Type B pancreatic cell (in vitro differentiated cells): ENCODE measurements at regions not wholly inside any gene's neighbourhood (a gene's known extent, or its start where the extent isn't known, plus 50 kb on each side); places are given as distances from the start of the nearest gene placed in this dataset.

Source experiments
- DNase-seq: peaks from one replicate; pipeline ENCODE4 v3.0.0; 2021; ENCODE audit warnings: mixed read lengths; ENCODE audit not compliant: unreplicated experiment; ENCODE audit errors: extremely low spot score
- H3K27ac Mint-ChIP-seq: 2 replicates; pipeline ENCODE4 v1.8.0; 2021; ENCODE audit warnings: mild to moderate bottlenecking, mixed read lengths
- H3K27me3 Mint-ChIP-seq: 2 replicates; pipeline ENCODE4 v1.8.0; 2021; ENCODE audit warnings: mixed read lengths
- H3K36me3 Mint-ChIP-seq: 2 replicates; pipeline ENCODE4 v1.8.0; 2021; ENCODE audit warnings: mixed read lengths
- H3K4me1 Mint-ChIP-seq: one replicate; pipeline ENCODE4 v1.8.0; 2021; ENCODE audit warnings: mixed read lengths; ENCODE audit not compliant: unreplicated experiment
- H3K4me3 Mint-ChIP-seq: 2 replicates; pipeline ENCODE4 v1.8.0; 2021; ENCODE audit warnings: mild to moderate bottlenecking, mixed read lengths
- H3K9me3 Mint-ChIP-seq: 2 replicates; pipeline ENCODE4 v1.8.0; 2021; ENCODE audit warnings: mixed read lengths
- CTCF ChIP-seq: fragments of 200-600 bp; sonication (generic); conservative IDR thresholded peaks from 2 replicates; pipeline ENCODE4 v1.5.0; 2021; ENCODE audit warnings: antibody characterized with exemption, mild to moderate bottlenecking

GRCh38 chr13:74226791-74227475 lies 92.7 kb upstream of the KLF12 start:
- no peaks in the 10 kb centered on the region for H3K36me3 Mint-ChIP-seq
- no peak overlapping the region for H3K27ac Mint-ChIP-seq
- peaks cover 4% of the 10 kb centered on the region for H3K4me1 Mint-ChIP-seq
- no peak overlapping the region for H3K4me3 Mint-ChIP-seq
- peaks cover 12% of the 10 kb centered on the region for H3K9me3 Mint-ChIP-seq
- TF ChIP-seq CTCF = no peak
- no peaks in the 10 kb centered on the region for H3K27me3 Mint-ChIP-seq
- no peak for DNase-seq

- Mint-ChIP-seq H3K27ac (no peak overlapping the region), H3K27me3 (no peaks in the 10 kb centered on the region), H3K36me3 (no peaks in the 10 kb centered on the region), H3K4me1 (peaks cover 4% of the 10 kb centered on the region), H3K4me3 (no peak overlapping the region), H3K9me3 (peaks cover 10% of the 10 kb centered on the region)
- no peak for DNase-seq
- no peak for TF ChIP-seq CTCF
Measured at GRCh38 chr13:74221752-74222151, 87.5 kb upstream of the KLF12 start.

GRCh38 chr13:74219566-74219965 lies 85.4 kb upstream of the KLF12 start:
- no peak for DNase-seq
- no peaks in the 10 kb centered on the region for H3K36me3 Mint-ChIP-seq
- peaks cover 4% of the 10 kb centered on the region for H3K4me1 Mint-ChIP-seq
- no peak for TF ChIP-seq CTCF
- H3K4me3 Mint-ChIP-seq = no peak overlapping the region
- no peaks in the 10 kb centered on the region for H3K27me3 Mint-ChIP-seq
- H3K27ac Mint-ChIP-seq = no peak overlapping the region
- H3K9me3 Mint-ChIP-seq = peaks cover 10% of the 10 kb centered on the region

- Mint-ChIP-seq H3K4me3 (no peak overlapping the region), H3K9me3 (peaks cover 5% of the 10 kb centered on the region), H3K36me3 (no peaks in the 10 kb centered on the region), H3K27ac (no peak overlapping the region), H3K4me1 (no peaks in the 10 kb centered on the region), H3K27me3 (no peaks in the 10 kb centered on the region)
- no peak for DNase-seq
- TF ChIP-seq CTCF = no peak
Measured at GRCh38 chr13:74218291-74218690, 84.1 kb upstream of the KLF12 start.

GRCh38 chr13:74217811-74218210 lies 83.6 kb upstream of the KLF12 start:
- Mint-ChIP-seq H3K36me3 (no peaks in the 10 kb centered on the region), H3K27me3 (no peaks in the 10 kb centered on the region), H3K9me3 (peaks cover 5% of the 10 kb centered on the region), H3K27ac (no peak overlapping the region), H3K4me1 (no peaks in the 10 kb centered on the region), H3K4me3 (no peak overlapping the region)
- no peak for TF ChIP-seq CTCF
- no peak for DNase-seq

GRCh38 chr13:74215420-74215819 lies 81.2 kb upstream of the KLF12 start:
- Mint-ChIP-seq H3K36me3 (no peaks in the 10 kb centered on the region), H3K4me3 (no peak overlapping the region), H3K27ac (no peak overlapping the region), H3K9me3 (peaks cover 1% of the 10 kb centered on the region), H3K4me1 (peaks cover 9% of the 10 kb centered on the region), H3K27me3 (no peaks in the 10 kb centered on the region)
- no peak for TF ChIP-seq CTCF
- no peak for DNase-seq
